H9 (cell line): ENCODE measurements at regions not wholly inside any gene's neighbourhood (a gene's known extent, or its start where the extent isn't known, plus 50 kb on each side); places are given as distances from the start of the nearest gene placed in this dataset.

Experiments used
- DNase-seq: peaks from one replicate; pipeline ENCODE4 v3.0.0-alpha.2; 2017
- H2AFZ ChIP-seq: one replicate; pipeline ENCODE4 v1.6.1; 2013; ENCODE audit warnings: mild to moderate bottlenecking, low read length, control low read depth, moderate library complexity
- H2AK5ac ChIP-seq: 2 replicates; pipeline ENCODE4 v1.6.1; 2013; ENCODE audit warnings: low read length, control low read depth, mixed read lengths; ENCODE audit not compliant: insufficient read length
- H2BK120ac ChIP-seq: one replicate; pipeline ENCODE4 v1.6.1; 2013; ENCODE audit warnings: low read depth, mild to moderate bottlenecking, low read length, control low read depth, inconsistent platforms; ENCODE audit not compliant: poor library complexity, severe bottlenecking
- H2BK12ac ChIP-seq: 2 replicates; pipeline ENCODE4 v1.6.1; 2013; ENCODE audit warnings: low read length, control low read depth, mixed read lengths, low read depth; ENCODE audit not compliant: insufficient read length
- H2BK15ac ChIP-seq: 2 replicates; pipeline ENCODE4 v1.6.1; 2013; ENCODE audit warnings: low read depth, low read length, control low read depth
- H2BK20ac ChIP-seq: one replicate; pipeline ENCODE4 v1.6.1; 2013; ENCODE audit warnings: low read depth, mild to moderate bottlenecking, low read length, control low read depth, inconsistent platforms; ENCODE audit not compliant: poor library complexity, severe bottlenecking
- H2BK5ac ChIP-seq: 2 replicates; pipeline ENCODE4 v1.6.1; 2013; ENCODE audit warnings: low read length, control low read depth, mixed read lengths; ENCODE audit not compliant: insufficient read length
- H3K14ac ChIP-seq: 2 replicates; pipeline ENCODE4 v1.6.1; 2013; ENCODE audit warnings: low read length, control low read depth; ENCODE audit not compliant: insufficient read depth
- H3K18ac ChIP-seq: 2 replicates; pipeline ENCODE4 v1.6.1; 2013; ENCODE audit warnings: low read depth, mild to moderate bottlenecking, mixed read lengths, low read length, control low read depth; ENCODE audit not compliant: insufficient read length
- H3K23ac ChIP-seq: 2 replicates; pipeline ENCODE4 v1.6.1; 2013; ENCODE audit warnings: low read length, control low read depth, mixed read lengths, low read depth; ENCODE audit not compliant: insufficient read length
- H3K23me2 ChIP-seq: 2 replicates; pipeline ENCODE4 v1.6.1; 2013; ENCODE audit warnings: low read depth, mild to moderate bottlenecking, mixed read lengths, low read length, control low read depth; ENCODE audit not compliant: insufficient read length, poor library complexity, severe bottlenecking
- H3K27ac ChIP-seq: 2 replicates; pipeline ENCODE4 v1.5.1; 2013; ENCODE audit warnings: low read length, control low read depth, mixed read lengths, low read depth; ENCODE audit not compliant: insufficient read length
- H3K27me3 ChIP-seq: 2 replicates; pipeline ENCODE4 v1.6.1; 2013; ENCODE audit warnings: low read length, control low read depth, inconsistent platforms; ENCODE audit not compliant: insufficient read depth
- H3K4ac ChIP-seq: 2 replicates; pipeline ENCODE4 v1.6.1; 2013; ENCODE audit warnings: low read depth, mild to moderate bottlenecking, control low read depth, inconsistent platforms, low read length, moderate library complexity
- H3K4me1 ChIP-seq: 2 replicates; pipeline ENCODE4 v1.6.1; 2013; ENCODE audit warnings: low read length, control low read depth, inconsistent platforms; ENCODE audit not compliant: insufficient read depth
- H3K4me2 ChIP-seq: 2 replicates; pipeline ENCODE4 v1.6.1; 2013; ENCODE audit warnings: low read length, control low read depth, mixed read lengths; ENCODE audit not compliant: insufficient read length, insufficient read depth
- H3K56ac ChIP-seq: 2 replicates; pipeline ENCODE4 v1.6.1; 2013; ENCODE audit warnings: low read depth, mild to moderate bottlenecking, mixed read lengths, low read length, control low read depth; ENCODE audit not compliant: insufficient read length
- H3K79me1 ChIP-seq: 2 replicates; pipeline ENCODE4 v1.6.1; 2013; ENCODE audit warnings: low read depth, mild to moderate bottlenecking, moderate library complexity, low read length, control low read depth, inconsistent platforms; ENCODE audit not compliant: insufficient read depth, poor library complexity, severe bottlenecking
- H3K79me2 ChIP-seq: 2 replicates; pipeline ENCODE4 v1.6.1; 2013; ENCODE audit warnings: low read length, control low read depth, inconsistent platforms; ENCODE audit not compliant: insufficient read depth
- H3K9ac ChIP-seq: 2 replicates; pipeline ENCODE4 v1.6.1; 2013; ENCODE audit warnings: low read length, control low read depth, mixed read lengths; ENCODE audit not compliant: insufficient read length; ENCODE audit errors: extremely low read depth
- H3K9me3 ChIP-seq: one replicate; pipeline ENCODE4 v1.6.1; 2013; ENCODE audit warnings: low read depth, low read length, inconsistent platforms; ENCODE audit not compliant: control insufficient read depth
- H3T11ph ChIP-seq: one replicate; pipeline ENCODE4 v1.6.1; 2013; ENCODE audit warnings: mild to moderate bottlenecking, low read length, control low read depth, inconsistent platforms
- H4K20me1 ChIP-seq: one replicate; pipeline ENCODE4 v1.6.1; 2013; ENCODE audit not compliant: control insufficient read depth, insufficient read length, insufficient read depth
- H4K5ac ChIP-seq: 2 replicates; pipeline ENCODE4 v1.6.1; 2013; ENCODE audit warnings: low read depth, mild to moderate bottlenecking, mixed read lengths, low read length, control low read depth; ENCODE audit not compliant: insufficient read length
- H4K8ac ChIP-seq: replicated peaks from 2 replicates; pipeline ENCODE4 v1.6.1; 2013; ENCODE audit warnings: low read length, control low read depth, mixed read lengths, low read depth; ENCODE audit not compliant: insufficient read length
- H4K91ac ChIP-seq: 2 replicates; pipeline ENCODE4 v1.6.1; 2013; ENCODE audit warnings: low read depth, mild to moderate bottlenecking, moderate library complexity, mixed read lengths, low read length, control low read depth; ENCODE audit not compliant: insufficient read length
- H3K27ac Mint-ChIP-seq, 3 experiments: 2 replicates in 2 of 3; 3 replicates in 1 of 3; pipeline ENCODE4 v1.8.0; 2020 to 2021; ENCODE audit warnings: mixed read lengths in 3 of 3, mild to moderate bottlenecking in 1 of 3, moderate library complexity in 1 of 3
- H3K27me3 Mint-ChIP-seq: 2 replicates; pipeline ENCODE4 v1.8.0; 2021; ENCODE audit warnings: low read depth, mild to moderate bottlenecking, moderate library complexity, mixed read lengths
- H3K36me3 Mint-ChIP-seq, 3 experiments: 2 replicates in 2 of 3; 3 replicates in 1 of 3; pipeline ENCODE4 v1.8.0; 2020 to 2021; ENCODE audit warnings: low read depth in 3 of 3, mixed read lengths in 3 of 3; ENCODE audit not compliant: insufficient read depth in 1 of 3
- H3K4me1 Mint-ChIP-seq, 2 experiments: 2 replicates each; pipeline ENCODE4 v1.8.0; 2020; ENCODE audit warnings: mixed read lengths in 2 of 2
- H3K4me3 Mint-ChIP-seq, 2 experiments: 2 replicates in 1 of 2; 3 replicates in 1 of 2; pipeline ENCODE4 v1.8.0; 2020 to 2021; ENCODE audit warnings: mild to moderate bottlenecking in 2 of 2, mixed read lengths in 2 of 2, moderate library complexity in 1 of 2
- H3K9me3 Mint-ChIP-seq, 2 experiments: 2 replicates in 1 of 2; 3 replicates in 1 of 2; pipeline ENCODE4 v1.8.0; 2020; ENCODE audit warnings: mild to moderate bottlenecking in 2 of 2, mixed read lengths in 2 of 2, moderate library complexity in 1 of 2
- WGBS: extraction: QIAGEN DNeasy Blood & Tissue Kit; methylation state at CpG from one replicate; pipeline ENCODE4 v1.1.7; 2013; ENCODE audit warnings: missing lambda C conversion rate, low lambda C conversion rate, mixed read lengths; ENCODE audit not compliant: insufficient read length; ENCODE audit errors: extremely low coverage; 5-methylcytosine and 5-hydroxymethylcytosine counted together
- TF ChIP-seq, protein P1 (sequence below): fragments of 200-600 bp; sonication (generic); conservative IDR thresholded peaks from 3 replicates; pipeline ENCODE4 v1.8.0; 2021; ENCODE audit warnings: antibody characterized with exemption, mild to moderate bottlenecking

DNA sequence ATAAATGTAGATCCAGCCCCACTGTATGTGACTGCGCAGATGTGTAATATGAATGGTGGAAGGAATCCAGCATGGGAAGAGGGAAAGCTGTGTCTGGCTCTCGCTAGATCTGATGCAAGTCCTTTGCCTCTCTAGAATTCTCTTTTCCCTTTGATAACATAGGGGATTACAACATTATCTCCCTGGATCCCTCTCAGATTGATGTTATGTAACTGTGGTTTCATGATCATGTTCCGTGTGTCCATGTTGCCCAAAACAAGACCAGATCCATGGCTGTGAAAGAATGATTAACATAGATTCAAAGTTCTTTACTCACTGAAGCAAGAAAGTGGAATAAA lies 184.0 kb upstream of the UBL3 start:
- H3T11ph ChIP-seq, result no peak overlapping the region
- no peak overlapping the region for H3K27ac ChIP-seq
- H3K27me3 Mint-ChIP-seq, result peaks cover 1% of the 10 kb centered on the region
- no peak overlapping the region for H3K56ac ChIP-seq
- H3K9me3 ChIP-seq, result no peaks in the 10 kb centered on the region
- no peak overlapping the region for H4K5ac ChIP-seq
- no peak overlapping the region for H3K14ac ChIP-seq
- H3K4ac ChIP-seq, result no peak overlapping the region
- H4K8ac ChIP-seq, result no peak overlapping the region
- no peaks in the 10 kb centered on the region for H3K9me3 Mint-ChIP-seq
- H3K4me1 Mint-ChIP-seq, result peaks cover 26 to 29% of the 10 kb centered on the region in 2 experiments
- no peak overlapping the region for H2BK12ac ChIP-seq
- H2BK15ac ChIP-seq, result no peak overlapping the region
- no peak overlapping the region for H2AFZ ChIP-seq
- no peak overlapping the region for H2BK5ac ChIP-seq
- H3K36me3 Mint-ChIP-seq, result no peaks in the 10 kb centered on the region
- no peak overlapping the region for H3K23ac ChIP-seq
- no CpG with 5 or more reads among the region's 3 CpGs for WGBS
- no peak overlapping the region for H2BK20ac ChIP-seq
- no peak overlapping the region for H3K4me2 ChIP-seq
- TF ChIP-seq, protein P1, sequence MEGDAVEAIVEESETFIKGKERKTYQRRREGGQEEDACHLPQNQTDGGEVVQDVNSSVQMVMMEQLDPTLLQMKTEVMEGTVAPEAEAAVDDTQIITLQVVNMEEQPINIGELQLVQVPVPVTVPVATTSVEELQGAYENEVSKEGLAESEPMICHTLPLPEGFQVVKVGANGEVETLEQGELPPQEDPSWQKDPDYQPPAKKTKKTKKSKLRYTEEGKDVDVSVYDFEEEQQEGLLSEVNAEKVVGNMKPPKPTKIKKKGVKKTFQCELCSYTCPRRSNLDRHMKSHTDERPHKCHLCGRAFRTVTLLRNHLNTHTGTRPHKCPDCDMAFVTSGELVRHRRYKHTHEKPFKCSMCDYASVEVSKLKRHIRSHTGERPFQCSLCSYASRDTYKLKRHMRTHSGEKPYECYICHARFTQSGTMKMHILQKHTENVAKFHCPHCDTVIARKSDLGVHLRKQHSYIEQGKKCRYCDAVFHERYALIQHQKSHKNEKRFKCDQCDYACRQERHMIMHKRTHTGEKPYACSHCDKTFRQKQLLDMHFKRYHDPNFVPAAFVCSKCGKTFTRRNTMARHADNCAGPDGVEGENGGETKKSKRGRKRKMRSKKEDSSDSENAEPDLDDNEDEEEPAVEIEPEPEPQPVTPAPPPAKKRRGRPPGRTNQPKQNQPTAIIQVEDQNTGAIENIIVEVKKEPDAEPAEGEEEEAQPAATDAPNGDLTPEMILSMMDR, result no peak
- H3K18ac ChIP-seq, result no peak overlapping the region
- H2BK120ac ChIP-seq, result no peak overlapping the region
- DNase-seq, result no peak
- no peaks in the 10 kb centered on the region for H4K20me1 ChIP-seq
- no peak overlapping the region for H3K4me3 Mint-ChIP-seq
- no peaks in the 10 kb centered on the region for H3K23me2 ChIP-seq
- H3K9ac ChIP-seq, result no peak overlapping the region
- no peaks in the 10 kb centered on the region; the same call in 1 of the 2 replicates for H3K4me1 ChIP-seq
- H4K91ac ChIP-seq, result no peak overlapping the region
- no peak overlapping the region for H2AK5ac ChIP-seq
- H3K27ac Mint-ChIP-seq, result no peak overlapping the region
- H3K79me2 ChIP-seq, result no peaks in the 10 kb centered on the region
- no peaks in the 10 kb centered on the region for H3K27me3 ChIP-seq
- no peaks in the 10 kb centered on the region for H3K79me1 ChIP-seq
